ENCODE measurements at regions not wholly inside any gene's neighbourhood (a gene's known extent, or its start where the extent isn't known, plus 50 kb on each side); places are given as distances from the start of the nearest gene placed in this dataset.
A peak's percentile ranks its signal among the peaks of the same experiment; 100 is the strongest.
"Not testable (repeated sequence)": the region's sequence is repeated elsewhere in the genome, so short reads cannot be mapped to it uniquely, and the experiment has no call there.

DNA sequence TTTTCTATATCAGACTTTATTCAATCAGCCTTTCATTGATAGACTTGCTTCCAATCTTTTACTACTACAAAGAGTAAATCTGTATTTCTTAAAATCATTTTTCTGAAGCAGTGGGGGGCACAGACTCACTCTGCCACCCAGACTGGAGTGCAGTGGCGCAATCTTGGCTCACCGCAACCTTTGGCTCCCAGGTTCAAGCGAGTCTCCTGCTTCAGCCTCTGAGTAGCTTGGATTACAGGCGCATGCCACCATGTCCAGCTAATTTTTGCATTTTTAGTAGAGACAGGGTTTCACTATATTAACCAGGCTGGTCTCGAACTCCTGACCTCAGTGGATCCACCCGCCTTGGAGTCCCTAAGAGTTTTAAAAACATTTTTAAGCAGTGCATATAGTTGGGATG lies 270.6 kb upstream of the REG3G start:
- DNase-seq = no peak

DNA sequence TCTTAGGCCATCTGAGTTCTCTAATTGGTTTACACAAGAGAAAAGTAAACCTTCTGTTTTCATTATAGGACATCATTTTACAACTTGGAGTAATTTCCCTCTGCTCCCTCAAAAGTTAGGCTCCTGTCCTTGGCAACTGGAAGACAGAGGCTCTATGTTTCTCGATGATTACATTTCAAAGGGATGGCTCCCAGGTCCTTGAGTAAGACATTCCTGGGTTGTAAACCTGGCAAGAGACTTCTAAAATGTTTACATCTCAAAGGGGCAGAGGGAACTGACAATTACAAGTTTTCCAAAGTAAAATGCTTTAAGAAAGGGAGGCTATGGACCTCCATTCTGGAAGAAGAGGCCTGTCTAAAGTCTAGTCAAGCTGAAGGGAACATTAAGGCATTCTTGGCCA lies 268.3 kb upstream of the REG3G start:
- DNase-seq = no peak

GRCh38 chr2:78757640-78758039 lies 267.9 kb upstream of the REG3G start:
- no peak for DNase-seq

- not testable (repeated sequence) for DNase-seq
Measured at GRCh38 chr2:78758765-78759164, 266.7 kb upstream of the REG3G start.

- DNase-seq = no peak
Measured at GRCh38 chr2:78766459-78766858, 259.0 kb upstream of the REG3G start.

DNA sequence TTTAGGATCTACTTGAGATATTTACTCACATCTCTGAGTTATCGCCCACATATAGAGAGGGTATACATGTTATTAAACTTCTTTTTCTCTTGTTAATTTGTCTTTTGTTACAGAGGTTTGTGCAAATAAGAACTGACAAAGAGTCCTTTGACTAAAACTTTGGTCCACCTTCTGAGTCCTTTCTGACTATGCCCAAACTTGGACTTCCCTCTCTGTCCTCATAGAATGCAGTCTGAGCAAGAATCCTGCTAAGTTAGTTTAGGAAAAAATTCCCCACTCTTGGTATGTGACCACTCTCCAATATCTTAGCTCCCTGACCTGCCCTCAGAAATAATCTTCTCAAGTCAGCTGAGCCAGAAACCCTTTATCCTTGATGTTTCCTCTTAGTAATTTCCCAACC lies 257.5 kb upstream of the REG3G start:
- no peak for DNase-seq

GRCh38 chr2:78775291-78775690 lies 250.2 kb upstream of the REG3G start:
- no peak for DNase-seq

GRCh38 chr2:78778756-78779510 lies 246.6 kb upstream of the REG3G start:
- DNase-seq = no peak

DNA sequence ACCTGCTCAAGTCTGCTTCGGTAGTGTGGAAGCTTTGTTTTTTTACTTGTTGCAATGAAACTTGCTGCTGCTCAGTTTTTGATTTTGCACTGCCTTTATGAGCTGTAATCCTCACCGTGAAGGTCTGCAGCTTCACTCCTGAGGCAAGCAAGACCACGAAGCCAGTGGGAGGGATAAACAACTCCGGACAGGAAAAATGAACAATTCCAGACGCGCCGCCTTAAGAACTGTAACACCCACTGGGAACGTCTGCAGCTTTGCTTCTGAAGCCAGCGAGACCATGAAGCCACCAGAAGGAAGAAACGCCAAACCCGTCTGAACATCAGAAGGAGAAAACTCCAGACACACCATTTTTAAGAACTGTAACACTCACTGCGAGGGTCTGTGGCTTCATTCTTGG lies 245.7 kb upstream of the REG3G start:
- DNase-seq = no peak

GRCh38 chr2:78780256-78780655 lies 245.2 kb upstream of the REG3G start:
- DNase-seq = no peak

GRCh38 chr2:78780864-78781583 lies 244.5 kb upstream of the REG3G start:
- no peak for DNase-seq

GRCh38 chr2:78782196-78782595 lies 243.3 kb upstream of the REG3G start:
- no peak for DNase-seq

- no peak for DNase-seq
Measured at GRCh38 chr2:78811955-78812610, 213.4 kb upstream of the REG3G start.

DNA sequence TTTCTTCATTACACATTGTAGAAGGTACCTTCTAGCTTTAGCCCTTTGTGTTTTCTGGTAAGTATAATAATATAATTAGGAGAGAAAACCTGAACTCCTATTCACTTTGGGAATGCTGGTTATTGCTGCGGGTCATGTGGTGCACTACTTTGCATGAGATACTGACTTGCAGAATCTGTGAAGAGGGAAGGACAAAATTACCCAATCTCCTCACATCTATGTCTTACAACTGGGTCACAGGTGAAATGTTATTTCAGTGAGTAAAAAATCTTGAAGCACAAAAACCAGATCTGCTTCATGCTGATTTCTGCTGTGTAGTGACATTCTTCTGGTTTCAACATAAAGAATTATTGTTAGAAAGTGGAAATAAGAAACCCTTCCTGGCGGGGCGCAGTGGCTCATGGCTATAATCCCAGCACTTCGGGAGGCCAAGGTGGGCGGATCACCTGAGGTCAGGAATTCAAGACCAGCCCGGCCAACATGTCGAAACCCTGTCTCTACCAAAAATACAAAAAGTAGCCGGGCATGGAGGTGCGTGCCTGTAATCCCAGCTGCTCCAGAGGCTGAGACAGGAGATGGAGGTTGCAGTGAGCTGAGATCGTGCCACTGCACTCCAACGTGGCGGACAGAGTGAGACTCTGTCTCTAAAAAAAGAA lies 211.0 kb upstream of the REG3G start:
- DNase-seq = no peak

DNA sequence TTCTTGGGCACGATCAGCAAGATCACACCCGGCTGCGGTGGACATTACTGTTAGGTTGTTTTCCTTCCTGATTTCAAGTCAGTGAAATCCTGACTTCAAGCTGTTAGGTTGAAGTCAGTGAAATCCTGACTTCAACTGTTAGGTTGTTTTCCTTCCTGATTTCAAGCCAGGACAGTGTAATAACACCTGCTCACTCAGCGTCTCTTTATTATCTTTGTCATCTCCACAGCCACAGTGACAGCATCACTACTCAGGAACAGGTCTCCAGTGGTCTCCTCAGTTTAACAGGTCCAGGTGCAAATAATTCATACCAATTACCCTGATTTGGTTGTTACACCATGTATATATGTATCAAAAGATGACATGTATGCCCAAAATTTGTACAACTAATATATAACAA lies 208.1 kb upstream of the REG3G start:
- no peak for DNase-seq

DNA sequence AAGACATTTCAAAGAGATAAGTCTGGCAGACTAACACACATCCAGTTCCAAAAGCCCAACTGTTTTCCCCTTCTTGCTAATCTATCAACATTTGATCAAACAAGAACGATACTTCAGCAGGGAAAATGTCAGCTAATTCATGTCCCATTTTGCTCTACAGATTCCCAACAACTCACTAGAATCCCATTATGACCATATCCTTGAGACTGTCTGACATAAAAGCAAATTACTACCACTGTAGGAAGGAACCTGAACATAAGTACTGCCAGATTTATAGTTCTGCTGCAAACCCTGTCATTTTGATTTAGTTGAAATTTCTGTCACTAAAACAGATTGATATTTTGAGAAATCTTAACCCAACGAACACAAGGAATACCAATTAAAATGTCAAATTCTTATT lies 193.0 kb upstream of the REG3G start:
- no peak for DNase-seq

- no peak for DNase-seq
Measured at GRCh38 chr2:78839259-78839658, 186.2 kb upstream of the REG3G start.

DNA sequence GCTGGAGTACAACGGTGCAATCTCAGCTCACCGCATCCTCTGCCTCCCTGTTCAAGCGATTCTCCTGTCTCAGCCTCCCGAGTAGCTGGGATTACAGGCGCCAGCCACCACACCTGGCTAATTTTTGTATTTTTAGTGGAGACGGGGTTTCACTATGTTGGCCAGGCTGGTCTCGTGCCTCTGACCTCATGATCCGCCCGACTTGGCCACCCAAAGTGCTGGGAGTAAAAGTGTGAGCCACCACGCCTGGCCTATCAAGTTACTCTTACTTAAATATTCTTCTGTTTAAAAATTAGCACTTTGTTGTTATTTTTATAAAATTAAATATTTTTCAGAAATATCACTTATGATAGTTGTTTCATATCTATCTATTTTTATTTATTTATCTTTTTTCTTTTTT lies 185.2 kb upstream of the REG3G start:
- not testable (repeated sequence) for DNase-seq

GRCh38 chr2:78845664-78846185 lies 179.8 kb upstream of the REG3G start:
- no peak for DNase-seq

DNA sequence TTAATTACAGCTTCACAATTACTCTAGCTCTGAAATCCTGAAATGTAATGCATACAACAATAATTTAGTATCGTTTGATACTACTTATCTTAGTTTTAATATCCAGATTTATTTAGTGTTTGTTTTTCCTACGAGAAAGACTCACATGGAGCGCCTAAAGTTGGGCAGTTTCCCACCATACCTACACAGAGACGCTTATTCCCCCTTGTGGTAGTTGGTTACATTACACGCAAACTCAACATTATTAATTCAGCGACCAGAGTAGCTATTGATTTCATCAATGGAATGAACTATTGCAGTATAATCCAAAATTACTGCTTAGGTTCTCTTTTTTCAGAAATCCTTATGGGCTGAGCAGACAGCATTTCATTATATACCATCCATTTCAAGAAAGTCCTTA lies 164.0 kb upstream of the REG3G start:
- no peak for DNase-seq

- no peak for DNase-seq
Measured at GRCh38 chr2:78864205-78864604, 161.3 kb upstream of the REG3G start.

DNA sequence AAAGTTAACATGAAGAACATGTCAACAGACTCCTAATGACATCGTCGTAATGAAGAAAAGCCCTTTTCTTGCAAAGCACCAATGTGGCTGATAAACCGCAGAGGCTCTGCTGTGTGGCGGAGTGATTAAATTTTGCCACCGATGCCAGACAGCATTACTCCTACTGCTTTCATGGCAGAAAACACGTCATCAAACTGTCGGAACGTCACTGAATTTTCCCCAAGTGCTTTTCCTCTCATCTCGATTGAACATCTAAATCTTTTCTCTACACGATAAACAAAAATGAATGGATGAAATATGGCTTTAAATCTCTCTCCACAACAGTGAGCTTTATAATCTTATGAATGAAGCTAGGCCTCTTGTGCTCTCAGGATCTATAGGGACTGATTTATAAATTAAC lies 159.8 kb upstream of the REG3G start:
- no peak for DNase-seq

DNA sequence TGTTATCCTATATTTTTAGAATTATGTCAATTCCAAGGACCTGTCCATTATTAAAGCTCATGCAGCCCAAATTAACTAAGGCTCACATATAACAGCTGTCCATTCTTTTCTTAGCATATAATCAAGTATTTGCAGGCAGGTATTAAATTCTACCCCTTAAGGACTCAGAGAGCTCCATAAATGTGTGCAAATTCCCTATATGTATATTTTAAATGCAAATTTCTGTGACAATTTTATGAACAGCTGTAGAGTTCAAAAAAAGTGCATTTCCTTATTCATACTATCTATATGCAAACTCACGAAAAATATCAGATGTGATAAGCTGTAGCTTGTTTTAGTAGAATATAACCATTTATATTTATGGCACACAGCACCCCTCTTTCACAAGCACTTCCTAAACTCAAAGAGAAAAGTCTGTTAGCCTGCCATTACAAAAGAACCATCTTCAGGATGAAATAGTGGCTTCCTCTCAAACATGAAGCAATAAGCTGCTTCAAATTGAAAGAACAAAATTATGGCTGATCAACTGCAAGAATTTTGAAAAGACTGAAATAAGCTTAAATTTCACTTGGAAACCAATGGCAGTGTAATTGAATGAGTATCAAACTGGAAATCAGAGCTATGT lies 155.0 kb upstream of the REG3G start:
- peak; percentile 89 for DNase-seq
